ENCODE measurements at regions not wholly inside any gene's neighbourhood (a gene's known extent, or its start where the extent isn't known, plus 50 kb on each side); places are given as distances from the start of the nearest gene placed in this dataset.

- Histone ChIP-seq H3K9me3 (no peaks in the 10 kb centered on the region), H3K4me1 (no peaks in the 10 kb centered on the region), H3K36me3 (no peaks in the 10 kb centered on the region), H3K9ac (ENCODE audit: low read depth in 2 of 2, low read length in 2 of 2) (no peak overlapping the region), H3K4me3 (no peak overlapping the region), H3K27ac (no peak overlapping the region), H3K27me3 (no peaks in the 10 kb centered on the region)
- DNase-seq, result no peak
- TF ChIP-seq CTCF (IDR thresholded peaks at IDR 0.05), result no peak
- intact Hi-C loops (cut with DNase I), result no loop called here
These were observed 103.9 kb downstream of the ALDH8A1 start for GRCh38 chr6:134846031-134846430.

GRCh38 chr6:134844120-134844519, 105.8 kb downstream of the ALDH8A1 start:
- Histone ChIP-seq H3K27me3 (no peaks in the 10 kb centered on the region), H3K9me3 (no peaks in the 10 kb centered on the region), H3K9ac (ENCODE audit: low read depth in 2 of 2, low read length in 2 of 2) (no peak overlapping the region), H3K4me1 (no peaks in the 10 kb centered on the region), H3K27ac (no peak overlapping the region), H3K4me3 (no peak overlapping the region), H3K36me3 (no peaks in the 10 kb centered on the region)
- TF ChIP-seq CTCF (IDR thresholded peaks at IDR 0.05), result no peak
- no peak for DNase-seq
- intact Hi-C loops (cut with DNase I), result no loop called here

- DNase-seq, result no peak
- intact Hi-C loops (cut with DNase I), result no loop called here
- Histone ChIP-seq H3K36me3 (no peaks in the 10 kb centered on the region), H3K27me3 (no peaks in the 10 kb centered on the region), H3K9me3 (no peaks in the 10 kb centered on the region), H3K27ac (no peak overlapping the region), H3K4me3 (no peak overlapping the region), H3K4me1 (no peaks in the 10 kb centered on the region), H3K9ac (ENCODE audit: low read depth in 2 of 2, low read length in 2 of 2) (no peak overlapping the region)
- no peak for TF ChIP-seq CTCF (IDR thresholded peaks at IDR 0.05)
These were observed 109.6 kb downstream of the ALDH8A1 start for GRCh38 chr6:134840086-134840867.

GRCh38 chr6:134835993-134836392, 113.9 kb downstream of the ALDH8A1 start:
- no peak overlapping the region for H3K4me3 ChIP-seq
- H3K9ac ChIP-seq (ENCODE audit: low read depth in 2 of 2, low read length in 2 of 2), result no peak overlapping the region
- intact Hi-C loops (cut with DNase I), result no loop called here
- no peaks in the 10 kb centered on the region for H3K4me1 ChIP-seq
- no peak overlapping the region for H3K27ac ChIP-seq
- no peak for DNase-seq
- H3K9me3 ChIP-seq, result no peaks in the 10 kb centered on the region
- no peaks in the 10 kb centered on the region for H3K27me3 ChIP-seq
- TF ChIP-seq CTCF (IDR thresholded peaks at IDR 0.05), result no peak
- no peaks in the 10 kb centered on the region for H3K36me3 ChIP-seq

GRCh38 chr6:134830940-134831339, 119.0 kb downstream of the ALDH8A1 start:
- no peaks in the 10 kb centered on the region for H3K4me1 ChIP-seq
- H3K27ac ChIP-seq, result no peak overlapping the region
- intact Hi-C loops (cut with DNase I), result no loop called here
- H3K9me3 ChIP-seq, result no peaks in the 10 kb centered on the region
- H3K36me3 ChIP-seq, result no peaks in the 10 kb centered on the region
- TF ChIP-seq CTCF (IDR thresholded peaks at IDR 0.05), result no peak
- no peaks in the 10 kb centered on the region for H3K27me3 ChIP-seq
- no peak overlapping the region for H3K4me3 ChIP-seq
- DNase-seq, result no peak
- no peak overlapping the region for H3K9ac ChIP-seq (ENCODE audit: low read depth in 2 of 2, low read length in 2 of 2)

Measured in colonic mucosa (tissue), 4 donors.